Forelimb muscle (tissue), 1 donor: ENCODE measurements at regions not wholly inside any gene's neighbourhood (a gene's known extent, or its start where the extent isn't known, plus 50 kb on each side); places are given as distances from the start of the nearest gene placed in this dataset.
"Not testable (repeated sequence)": the region's sequence is repeated elsewhere in the genome, so short reads cannot be mapped to it uniquely, and the experiment has no call there.

Source experiments
- DNase-seq: peaks from one replicate; pipeline ENCODE4 v3.0.0-alpha.2; 2013; ENCODE audit warnings: low read depth

- no peak for DNase-seq
Measured at GRCh38 chrX:40414335-40414734, 166.4 kb upstream of the ATP6AP2 start.

- DNase-seq, result no peak
Measured at GRCh38 chrX:40411340-40412111, 169.2 kb upstream of the ATP6AP2 start.

- DNase-seq, result no peak
Measured at GRCh38 chrX:40410859-40411258, 169.9 kb upstream of the ATP6AP2 start.

- DNase-seq, result no peak
Measured at GRCh38 chrX:40406330-40406859, 174.4 kb upstream of the ATP6AP2 start.

GRCh38 chrX:40405399-40405798 lies 175.4 kb upstream of the ATP6AP2 start:
- no peak for DNase-seq

GRCh38 chrX:40403757-40404156 lies 177.0 kb upstream of the ATP6AP2 start:
- no peak for DNase-seq

GRCh38 chrX:40402831-40403533 lies 177.8 kb upstream of the ATP6AP2 start:
- no peak for DNase-seq

GRCh38 chrX:40395102-40395501 lies 185.7 kb upstream of the ATP6AP2 start:
- no peak for DNase-seq

- no peak for DNase-seq
Measured at GRCh38 chrX:40394302-40394701, 186.5 kb upstream of the ATP6AP2 start.

GRCh38 chrX:40392599-40392998 lies 188.2 kb upstream of the ATP6AP2 start:
- no peak for DNase-seq

GRCh38 chrX:40391662-40392061 lies 189.1 kb upstream of the ATP6AP2 start:
- no peak for DNase-seq

GRCh38 chrX:40389555-40389954 lies 191.2 kb upstream of the ATP6AP2 start:
- DNase-seq, result no peak

- DNase-seq, result no peak
Measured at GRCh38 chrX:40388441-40388840, 192.3 kb upstream of the ATP6AP2 start.

- DNase-seq, result not testable (repeated sequence)
Measured at GRCh38 chrX:40387869-40388268, 192.9 kb upstream of the ATP6AP2 start.

GRCh38 chrX:40387311-40387710 lies 193.5 kb upstream of the ATP6AP2 start:
- not testable (repeated sequence) for DNase-seq

- no peak for DNase-seq
Measured at GRCh38 chrX:40385682-40386081, 195.1 kb upstream of the ATP6AP2 start.

GRCh38 chrX:40385256-40385655 lies 195.5 kb upstream of the ATP6AP2 start:
- DNase-seq, result no peak

- no peak for DNase-seq
Measured at GRCh38 chrX:40383969-40384368, 196.8 kb upstream of the ATP6AP2 start.

- DNase-seq, result no peak
Measured at GRCh38 chrX:40383360-40383759, 197.4 kb upstream of the ATP6AP2 start.

GRCh38 chrX:40380655-40381488 lies 199.9 kb upstream of the ATP6AP2 start:
- DNase-seq, result no peak

GRCh38 chrX:40377684-40378083 lies 203.1 kb upstream of the ATP6AP2 start:
- DNase-seq, result no peak

- no peak for DNase-seq
Measured at GRCh38 chrX:40374486-40374885, 206.3 kb upstream of the ATP6AP2 start.
